Embryonic facial prominence (tissue), 1 donor: ENCODE measurements at regions not wholly inside any gene's neighbourhood (a gene's known extent, or its start where the extent isn't known, plus 50 kb on each side); places are given as distances from the start of the nearest gene placed in this dataset.

ENCODE experiments used
- DNase-seq: peaks from one replicate; pipeline ENCODE4 v3.0.0-alpha.2; 2016; ENCODE audit errors: extremely low spot score

- DNase-seq = no peak
These were observed 193.7 kb upstream of the KHDRBS2 start for GRCh38 chr6:62479697-62480220.

GRCh38 chr6:62474793-62475192 lies 188.8 kb upstream of the KHDRBS2 start:
- DNase-seq = no peak

DNA sequence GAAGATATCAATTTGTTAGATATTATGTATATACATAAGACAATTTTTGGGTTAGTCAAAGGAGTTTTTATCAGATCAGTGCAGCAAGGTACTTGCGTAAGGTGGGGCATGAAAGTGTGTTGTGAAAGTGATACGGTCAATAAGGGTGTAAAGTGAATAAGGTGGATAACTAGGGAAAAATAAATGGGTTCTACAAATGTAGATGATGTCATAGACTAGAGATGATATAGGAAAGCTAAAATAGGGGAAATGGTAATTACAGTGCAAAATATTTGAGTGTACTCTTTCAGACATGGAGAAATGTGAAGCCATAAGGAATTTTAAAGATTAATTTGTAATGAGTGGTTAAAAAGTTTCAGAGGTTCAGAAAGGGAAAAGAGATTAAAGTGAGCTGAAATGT lies 180.6 kb upstream of the KHDRBS2 start:
- DNase-seq = no peak

GRCh38 chr6:62465206-62465605 lies 179.2 kb upstream of the KHDRBS2 start:
- no peak for DNase-seq

DNA sequence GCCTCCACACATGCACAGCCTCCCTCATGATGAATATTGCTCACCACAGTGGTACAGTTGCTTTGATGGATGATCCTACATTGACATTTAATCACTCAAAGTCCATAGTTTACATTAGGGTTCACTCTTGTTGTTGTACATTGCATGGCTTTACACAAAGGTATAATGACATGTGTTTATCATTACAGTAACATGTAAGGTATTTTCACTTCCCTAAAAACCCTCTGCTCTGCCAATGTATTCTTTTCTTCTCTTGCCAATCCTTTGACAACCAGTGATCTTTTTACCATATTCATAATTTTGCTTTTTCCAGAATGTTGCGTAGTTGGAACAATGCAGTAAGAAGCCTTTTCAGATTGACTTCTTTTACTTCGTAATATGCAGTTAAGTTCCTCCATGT lies 166.6 kb upstream of the KHDRBS2 start:
- no peak for DNase-seq

- no peak for DNase-seq
These were observed 160.8 kb upstream of the KHDRBS2 start for GRCh38 chr6:62446647-62447316.

GRCh38 chr6:62445521-62445920 lies 159.5 kb upstream of the KHDRBS2 start:
- no peak for DNase-seq

GRCh38 chr6:62441182-62441581 lies 155.2 kb upstream of the KHDRBS2 start:
- no peak for DNase-seq

GRCh38 chr6:62429781-62430180 lies 143.8 kb upstream of the KHDRBS2 start:
- no peak for DNase-seq

GRCh38 chr6:62400521-62401259 lies 114.7 kb upstream of the KHDRBS2 start:
- DNase-seq = no peak

DNA sequence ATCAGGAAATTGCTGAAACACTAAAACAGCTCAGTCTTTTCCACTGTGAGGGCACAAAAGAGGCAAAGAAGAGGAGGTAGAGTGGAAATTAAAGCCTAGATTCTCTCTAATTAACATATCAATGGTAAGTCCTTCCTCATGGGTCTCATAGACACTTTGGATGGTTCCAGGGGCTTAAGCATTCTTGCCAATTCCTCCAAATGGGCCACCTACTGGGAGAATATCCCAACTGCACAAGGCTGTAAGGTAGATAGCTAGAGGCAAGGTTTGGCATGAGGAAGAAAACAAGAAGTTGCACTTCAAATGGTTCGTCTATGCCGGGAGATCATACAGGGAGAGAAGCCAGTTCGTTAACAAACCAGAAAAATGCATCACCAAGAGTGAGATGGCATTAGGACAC lies 107.6 kb upstream of the KHDRBS2 start:
- no peak for DNase-seq

DNA sequence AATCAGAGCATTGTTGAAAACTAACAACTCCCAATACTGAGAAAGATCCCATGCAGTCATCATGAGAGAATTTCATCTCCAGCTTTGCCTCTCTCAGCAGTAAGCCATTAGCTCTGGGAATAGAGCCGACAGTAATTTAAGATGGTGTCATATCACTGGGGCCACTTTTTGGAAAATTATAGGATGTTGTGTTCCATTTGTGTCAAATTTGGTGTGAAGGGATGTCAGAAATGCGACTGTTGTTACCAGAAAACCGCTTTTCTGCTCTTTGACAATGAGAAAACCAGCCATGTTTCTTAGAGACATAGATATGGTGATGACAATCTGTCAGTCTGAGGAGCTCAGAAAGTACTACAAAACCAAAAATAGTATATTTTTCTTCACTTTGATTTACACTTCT lies 106.3 kb upstream of the KHDRBS2 start:
- DNase-seq = no peak

GRCh38 chr6:62391358-62391757 lies 105.3 kb upstream of the KHDRBS2 start:
- DNase-seq = no peak

- no peak for DNase-seq
These were observed 104.4 kb upstream of the KHDRBS2 start for GRCh38 chr6:62390401-62390800.

DNA sequence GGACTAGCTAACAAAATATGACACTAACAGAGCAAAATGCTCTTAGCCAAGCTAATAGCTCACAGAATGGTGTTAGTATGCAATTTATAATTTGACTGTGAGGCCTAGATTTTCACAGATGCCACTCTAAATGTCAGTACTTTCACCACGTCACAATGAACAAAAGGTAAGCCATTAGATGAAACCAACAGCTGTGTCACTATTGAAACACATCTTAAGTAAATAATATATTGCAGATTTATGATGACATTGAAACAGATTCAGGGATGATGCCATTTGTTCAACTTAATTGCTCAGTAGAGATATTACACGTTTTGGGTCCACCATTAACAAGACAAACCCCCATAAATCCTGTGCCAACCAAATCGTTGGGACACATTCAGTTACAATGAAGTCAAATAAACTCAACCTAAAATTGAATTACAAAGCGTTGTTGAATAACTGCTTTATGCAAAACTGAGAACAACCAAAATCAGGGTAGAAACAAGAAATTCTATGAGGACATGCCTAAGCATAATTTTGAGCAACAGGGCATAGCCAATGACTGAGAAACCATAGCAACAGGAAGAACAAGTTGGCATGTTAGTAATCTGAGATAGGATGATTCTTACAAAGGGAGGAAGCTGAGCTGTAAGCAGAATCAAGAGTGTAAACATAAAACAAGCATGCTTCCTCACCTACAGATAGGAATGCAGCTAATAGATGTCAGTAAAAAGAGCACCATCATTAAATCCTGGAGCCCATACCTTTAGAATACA lies 85.6 kb upstream of the KHDRBS2 start:
- DNase-seq = peak; percentile 15

- DNase-seq = no peak
These were observed 81.6 kb upstream of the KHDRBS2 start for GRCh38 chr6:62367601-62368000.

- DNase-seq = no peak
These were observed 76.1 kb upstream of the KHDRBS2 start for GRCh38 chr6:62362097-62362496.

GRCh38 chr6:62357835-62358234 lies 71.8 kb upstream of the KHDRBS2 start:
- DNase-seq = no peak

GRCh38 chr6:62354261-62354660 lies 68.2 kb upstream of the KHDRBS2 start:
- DNase-seq = no peak

DNA sequence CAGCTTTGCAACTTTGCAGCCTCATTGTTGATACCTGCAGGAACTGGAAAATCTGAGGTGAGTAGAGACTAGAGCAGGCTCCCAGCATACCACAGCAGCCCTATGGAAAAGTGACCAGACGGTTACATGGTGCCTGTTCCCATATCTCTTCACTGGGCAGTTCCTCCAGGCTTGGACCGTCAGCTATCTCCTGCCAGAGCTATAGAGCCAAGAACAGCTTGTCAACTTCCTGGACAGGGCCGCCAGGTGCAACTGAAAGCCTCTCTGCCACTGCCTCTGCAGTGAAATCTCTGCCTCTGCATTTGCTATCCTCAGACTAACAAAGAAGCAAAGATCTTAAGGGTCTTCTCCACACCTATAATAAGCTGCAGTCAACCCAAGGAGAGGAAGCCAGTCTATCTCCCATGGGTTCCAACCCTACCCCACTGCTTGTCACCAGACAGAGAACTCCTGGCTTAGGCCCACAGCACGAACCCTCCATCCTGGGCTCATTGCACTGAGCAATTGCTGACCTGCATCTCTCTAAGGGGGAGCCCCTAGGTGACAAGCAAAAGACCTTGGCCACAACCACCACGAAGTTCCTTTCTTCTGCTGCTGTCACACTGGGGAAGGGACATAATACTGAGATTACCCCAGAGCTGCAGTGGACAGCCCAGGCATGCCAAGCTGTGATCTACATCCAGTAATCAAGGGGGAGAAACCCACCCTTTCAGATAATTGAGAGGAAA lies 60.1 kb upstream of the KHDRBS2 start:
- no peak for DNase-seq

DNA sequence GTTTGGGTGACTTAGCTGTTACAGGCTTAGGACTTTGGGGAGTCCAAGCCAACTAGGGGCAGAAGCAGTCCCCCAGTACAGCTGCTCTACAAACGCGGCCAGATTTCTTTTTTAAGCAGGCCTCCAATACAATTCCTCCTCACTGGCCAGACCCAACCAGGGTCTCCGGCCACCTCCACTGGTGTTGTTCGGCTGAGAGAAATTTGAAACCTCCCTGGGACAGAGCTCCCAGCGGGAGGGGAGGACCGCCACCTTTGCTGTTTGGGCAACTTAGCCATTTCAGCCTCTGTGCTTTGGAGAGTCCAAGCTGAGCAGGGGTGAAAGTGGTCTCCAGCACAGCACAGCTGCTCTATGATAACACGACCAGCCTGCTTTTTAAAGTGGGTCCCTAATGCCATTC lies 59.4 kb upstream of the KHDRBS2 start:
- no peak for DNase-seq

- DNase-seq = no peak
These were observed 58.8 kb upstream of the KHDRBS2 start for GRCh38 chr6:62344850-62345249.
